IMR-90 (cell line): ENCODE measurements at regions not wholly inside any gene's neighbourhood (a gene's known extent, or its start where the extent isn't known, plus 50 kb on each side); places are given as distances from the start of the nearest gene placed in this dataset.

Source experiments
- BHLHE40 ChIP-seq: fragments of 150-350 bp; IDR thresholded peaks from 2 replicates; pipeline ENCODE4 v1.6.1; 2016; ENCODE audit warnings: mild to moderate bottlenecking, low read depth, low read length
- CEBPB ChIP-seq: IDR thresholded peaks from 2 replicates; pipeline ENCODE4 v1.6.1; 2012; ENCODE audit warnings: low read depth, low read length, improper control_type of control experiment
- FOS ChIP-seq: fragments of 150-350 bp; IDR thresholded peaks from 2 replicates; pipeline ENCODE4 v1.6.1; 2016; ENCODE audit warnings: low read depth, low read length
- MAFK ChIP-seq: IDR thresholded peaks from 2 replicates; pipeline ENCODE4 v1.6.1; 2012; ENCODE audit warnings: low read depth, low read length, improper control_type of control experiment
- MXI1 ChIP-seq: IDR thresholded peaks from 2 replicates; pipeline ENCODE4 v1.6.1; 2012; ENCODE audit warnings: low read depth, mild to moderate bottlenecking, low read length, moderate library complexity, borderline replicate concordance
- NFE2L2 ChIP-seq: fragments of 150-350 bp; IDR thresholded peaks from 2 replicates; pipeline ENCODE4 v1.6.1; 2016; ENCODE audit warnings: low read depth, mild to moderate bottlenecking, low read length
- POLR2A ChIP-seq: IDR thresholded peaks from 2 replicates; pipeline ENCODE4 v1.6.1; 2012; ENCODE audit warnings: mild to moderate bottlenecking, low read depth, low read length
- RAD21 ChIP-seq: IDR thresholded peaks from 2 replicates; pipeline ENCODE4 v1.6.1; 2012; ENCODE audit warnings: low read length, improper control_type of control experiment
- RCOR1 ChIP-seq: IDR thresholded peaks from 2 replicates; pipeline ENCODE4 v1.6.1; 2012; ENCODE audit warnings: mild to moderate bottlenecking, low read length, improper control_type of control experiment; ENCODE audit not compliant: insufficient replicate concordance
- SMC3 ChIP-seq: fragments of 150-350 bp; IDR thresholded peaks from 2 replicates; pipeline ENCODE4 v1.6.1; 2016; ENCODE audit warnings: low read depth, mild to moderate bottlenecking, antibody characterized with exemption, low read length, moderate library complexity
- TF ChIP-seq, protein P1 (sequence below): conservative IDR thresholded peaks from 2 replicates; pipeline ENCODE4 v1.5.1; 2012; ENCODE audit warnings: mild to moderate bottlenecking, low read depth, low read length, improper control_type of control experiment
- TF ChIP-seq, protein P2 (sequence below): fragments of 150-350 bp; IDR thresholded peaks from 2 replicates; pipeline ENCODE4 v1.6.1; 2017; ENCODE audit warnings: mild to moderate bottlenecking, antibody characterized with exemption, low read length, low read depth
- TF ChIP-seq, protein P3 (sequence below): fragments of 150-350 bp; IDR thresholded peaks from 2 replicates; pipeline ENCODE4 v1.6.1; 2016; ENCODE audit warnings: low read depth, mild to moderate bottlenecking, low read length, moderate library complexity, borderline replicate concordance

GRCh38 chr5:42900734-42901133 lies 89.0 kb upstream of the SELENOP start:
- TF ChIP-seq SMC3 = no peak
- no peak for TF ChIP-seq POLR2A
- TF ChIP-seq, protein P1, sequence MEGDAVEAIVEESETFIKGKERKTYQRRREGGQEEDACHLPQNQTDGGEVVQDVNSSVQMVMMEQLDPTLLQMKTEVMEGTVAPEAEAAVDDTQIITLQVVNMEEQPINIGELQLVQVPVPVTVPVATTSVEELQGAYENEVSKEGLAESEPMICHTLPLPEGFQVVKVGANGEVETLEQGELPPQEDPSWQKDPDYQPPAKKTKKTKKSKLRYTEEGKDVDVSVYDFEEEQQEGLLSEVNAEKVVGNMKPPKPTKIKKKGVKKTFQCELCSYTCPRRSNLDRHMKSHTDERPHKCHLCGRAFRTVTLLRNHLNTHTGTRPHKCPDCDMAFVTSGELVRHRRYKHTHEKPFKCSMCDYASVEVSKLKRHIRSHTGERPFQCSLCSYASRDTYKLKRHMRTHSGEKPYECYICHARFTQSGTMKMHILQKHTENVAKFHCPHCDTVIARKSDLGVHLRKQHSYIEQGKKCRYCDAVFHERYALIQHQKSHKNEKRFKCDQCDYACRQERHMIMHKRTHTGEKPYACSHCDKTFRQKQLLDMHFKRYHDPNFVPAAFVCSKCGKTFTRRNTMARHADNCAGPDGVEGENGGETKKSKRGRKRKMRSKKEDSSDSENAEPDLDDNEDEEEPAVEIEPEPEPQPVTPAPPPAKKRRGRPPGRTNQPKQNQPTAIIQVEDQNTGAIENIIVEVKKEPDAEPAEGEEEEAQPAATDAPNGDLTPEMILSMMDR = no peak
- no peak for TF ChIP-seq RAD21
- TF ChIP-seq, protein P2, sequence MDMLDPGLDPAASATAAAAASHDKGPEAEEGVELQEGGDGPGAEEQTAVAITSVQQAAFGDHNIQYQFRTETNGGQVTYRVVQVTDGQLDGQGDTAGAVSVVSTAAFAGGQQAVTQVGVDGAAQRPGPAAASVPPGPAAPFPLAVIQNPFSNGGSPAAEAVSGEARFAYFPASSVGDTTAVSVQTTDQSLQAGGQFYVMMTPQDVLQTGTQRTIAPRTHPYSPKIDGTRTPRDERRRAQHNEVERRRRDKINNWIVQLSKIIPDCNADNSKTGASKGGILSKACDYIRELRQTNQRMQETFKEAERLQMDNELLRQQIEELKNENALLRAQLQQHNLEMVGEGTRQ = no peak
- TF ChIP-seq MAFK = no peak
- no peak for TF ChIP-seq MXI1
- TF ChIP-seq RCOR1 = no peak
- no peak for TF ChIP-seq BHLHE40
- no peak for TF ChIP-seq FOS
- TF ChIP-seq, protein P3, sequence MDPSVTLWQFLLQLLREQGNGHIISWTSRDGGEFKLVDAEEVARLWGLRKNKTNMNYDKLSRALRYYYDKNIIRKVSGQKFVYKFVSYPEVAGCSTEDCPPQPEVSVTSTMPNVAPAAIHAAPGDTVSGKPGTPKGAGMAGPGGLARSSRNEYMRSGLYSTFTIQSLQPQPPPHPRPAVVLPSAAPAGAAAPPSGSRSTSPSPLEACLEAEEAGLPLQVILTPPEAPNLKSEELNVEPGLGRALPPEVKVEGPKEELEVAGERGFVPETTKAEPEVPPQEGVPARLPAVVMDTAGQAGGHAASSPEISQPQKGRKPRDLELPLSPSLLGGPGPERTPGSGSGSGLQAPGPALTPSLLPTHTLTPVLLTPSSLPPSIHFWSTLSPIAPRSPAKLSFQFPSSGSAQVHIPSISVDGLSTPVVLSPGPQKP = no peak
- no peak for TF ChIP-seq CEBPB
- no peak for TF ChIP-seq NFE2L2
